GM12878 (cell line): ENCODE measurements at regions not wholly inside any gene's neighbourhood (a gene's known extent, or its start where the extent isn't known, plus 50 kb on each side); places are given as distances from the start of the nearest gene placed in this dataset.

Experiments
- ATAC-seq: fragments of 200-7000 bp; cut with Tn5 transposase; 3 replicates; pipeline ENCODE4 v1.9.1; 2020; ENCODE audit warnings: mild to moderate bottlenecking, moderate library complexity
- BruUV-seq: library from RNA; stranded (reverse); fragments of 400-500 nt; replicated peaks from 2 replicates; lab custom pipeline; 2021; lab: Mats Ljungman, UMichigan
- CTCF ChIA-PET: fragments of 300-600 bp; sonication (Branson Sonifier 250); formaldehyde crosslinking; extraction: SDS; loops from one replicate; lab custom pipeline; 2021; ENCODE audit warnings: inconsistent platforms; lab: Yijun Ruan, JAX
- POLR2A ChIA-PET: fragments of 350-600 bp; formaldehyde crosslinking; extraction: SDS; loops from one replicate; lab custom pipeline; 2021; ENCODE audit warnings: inconsistent platforms; lab: Charles Lee
- RAD21 ChIA-PET: fragments of 300-600 bp; sonication (Branson Sonifier 250); formaldehyde crosslinking; loops from one replicate; lab custom pipeline; 2023; ENCODE audit warnings: antibody characterized with exemption; ENCODE audit not compliant: unreplicated experiment; lab: Charles Lee
- SMC1A ChIA-PET: fragments of 300-600 bp; sonication (Branson Sonifier 250); formaldehyde crosslinking; loops from one replicate; lab custom pipeline; 2023; ENCODE audit not compliant: unreplicated experiment, uncharacterized antibody; lab: Charles Lee
- DNase-seq: peaks from one replicate; pipeline ENCODE4 v3.0.0-alpha.2; 2011; ENCODE audit warnings: low read depth, low spot score
- FAIRE-seq: peaks from 3 replicates; lab custom pipeline; 2011; peaks lifted over from hg19 to GRCh38; lab: Jason Lieb, UNC
- H2AFZ ChIP-seq: 2 replicates; pipeline ENCODE4 v1.6.0; 2011; ENCODE audit warnings: low read depth, low read length, control low read depth; ENCODE audit not compliant: control insufficient read depth
- H3K27ac ChIP-seq: 2 replicates; pipeline ENCODE4 v1.5.1; 2011; ENCODE audit warnings: control low read depth; ENCODE audit not compliant: control insufficient read depth, insufficient read depth
- H3K27me3 ChIP-seq, 2 experiments: replicated peaks in 1 of 2; 2 replicates each; pipeline versions ENCODE4 v1.6.0 to v1.6.1; 2011; ENCODE audit warnings: low read length in 1 of 2; ENCODE audit not compliant: control insufficient read depth in 2 of 2, insufficient read depth in 2 of 2
- H3K36me3 ChIP-seq, 2 experiments: 2 replicates each; pipeline ENCODE4 v1.5.1; 2011; ENCODE audit warnings: low read length in 1 of 2; ENCODE audit not compliant: control insufficient read depth in 2 of 2, insufficient read depth in 2 of 2
- H3K4me1 ChIP-seq: 2 replicates; pipeline ENCODE4 v1.6.1; 2011; ENCODE audit warnings: mild to moderate bottlenecking, low read length, moderate library complexity, mixed read lengths; ENCODE audit not compliant: control insufficient read depth, insufficient read depth
- H3K4me2 ChIP-seq: 2 replicates; pipeline ENCODE4 v1.6.0; 2011; ENCODE audit warnings: control low read depth; ENCODE audit not compliant: control insufficient read depth, insufficient read depth
- H3K4me3 ChIP-seq: fragments of 200-600 bp; sonication (generic); 2 replicates; pipeline ENCODE4 v1.5.1; 2016
- H3K79me2 ChIP-seq: 2 replicates; pipeline ENCODE4 v1.6.0; 2011; ENCODE audit warnings: low read length; ENCODE audit not compliant: control insufficient read depth, insufficient read depth
- H3K9ac ChIP-seq: 2 replicates; pipeline ENCODE4 v1.8.0; 2011; ENCODE audit warnings: low read length, control low read depth, mixed read lengths; ENCODE audit not compliant: control insufficient read depth, insufficient read depth
- H3K9me3 ChIP-seq: replicated peaks from 3 replicates; pipeline ENCODE4 v1.5.1; 2011; ENCODE audit warnings: mild to moderate bottlenecking, low read length; ENCODE audit not compliant: control insufficient read depth, insufficient read depth
- H4K20me1 ChIP-seq: 2 replicates; pipeline ENCODE4 v1.6.0; 2011; ENCODE audit not compliant: control insufficient read depth, insufficient read depth
- BCL11A ChIP-seq: IDR thresholded peaks from 2 replicates; pipeline ENCODE4 v1.6.1; 2011; ENCODE audit warnings: low read depth, low read length
- LARP7 ChIP-seq: fragments of 450-650 bp; IDR thresholded peaks from 2 replicates; pipeline ENCODE4 v1.6.1; 2017; ENCODE audit warnings: mild to moderate bottlenecking
- MYC ChIP-seq: IDR thresholded peaks from 2 replicates; pipeline ENCODE4 v1.6.1; 2011; ENCODE audit warnings: mild to moderate bottlenecking, low read length, moderate library complexity, inconsistent platforms; ENCODE audit not compliant: insufficient read depth, insufficient replicate concordance, insufficient read length, severe bottlenecking
- NR2C1 ChIP-seq: fragments of 450-650 bp; IDR thresholded peaks from 2 replicates; pipeline ENCODE4 v1.6.1; 2017; ENCODE audit warnings: antibody characterized with exemption, mild to moderate bottlenecking, moderate library complexity
- RB1 ChIP-seq: fragments of 450-650 bp; formaldehyde crosslinking; IDR thresholded peaks from 2 replicates; pipeline ENCODE4 v1.6.1; 2017; ENCODE audit warnings: mild to moderate bottlenecking, borderline replicate concordance
- SMAD1 ChIP-seq: fragments of 450-650 bp; IDR thresholded peaks from 2 replicates; pipeline ENCODE4 v1.6.1; 2018; ENCODE audit warnings: mild to moderate bottlenecking, low read depth; ENCODE audit not compliant: partially characterized antibody
- TARDBP ChIP-seq: IDR thresholded peaks from 2 replicates; pipeline ENCODE4 v1.6.1; 2016; ENCODE audit warnings: borderline replicate concordance
- WGBS: methylation state at CpG from one replicate; pipeline ENCODE4 v1.1.6; 2016; ENCODE audit warnings: low lambda C conversion rate; ENCODE audit not compliant: insufficient replicate concordance, insufficient coverage; ENCODE audit errors: missing lambda C conversion rate; 5-methylcytosine and 5-hydroxymethylcytosine counted together
- in situ Hi-C: fragments of 300-500 bp; cut with MboI; formaldehyde crosslinking; loops from 9 replicates; pipeline ENCODE4 v1.14.3; 2018; ENCODE audit warnings: mixed read lengths
- intact Hi-C: fragments of 100-400 bp; cut with micrococcal nuclease; formaldehyde crosslinking; loops from one replicate; pipeline ENCODE4 v1.14.2; 2022; ENCODE audit not compliant: unreplicated experiment
- TF ChIP-seq, protein P1 (sequence below): IDR thresholded peaks from 2 replicates; pipeline ENCODE4 v1.6.1; 2012; ENCODE audit warnings: low read depth, low read length, improper control_type of control experiment
- TF ChIP-seq, protein P2 (sequence below): fragments of 150-350 bp; IDR thresholded peaks from 2 replicates; pipeline ENCODE4 v1.6.1; 2016; ENCODE audit warnings: low read depth, low read length
- TF ChIP-seq, protein P3 (sequence below): fragments of 450-650 bp; IDR thresholded peaks from 2 replicates; pipeline ENCODE4 v1.6.1; 2017; ENCODE audit warnings: mild to moderate bottlenecking, moderate library complexity
- TF ChIP-seq, protein P4 (sequence below): fragments of 450-650 bp; IDR thresholded peaks from 2 replicates; pipeline ENCODE4 v1.6.1; 2017; ENCODE audit warnings: antibody characterized with exemption, mild to moderate bottlenecking, moderate library complexity

DNA sequence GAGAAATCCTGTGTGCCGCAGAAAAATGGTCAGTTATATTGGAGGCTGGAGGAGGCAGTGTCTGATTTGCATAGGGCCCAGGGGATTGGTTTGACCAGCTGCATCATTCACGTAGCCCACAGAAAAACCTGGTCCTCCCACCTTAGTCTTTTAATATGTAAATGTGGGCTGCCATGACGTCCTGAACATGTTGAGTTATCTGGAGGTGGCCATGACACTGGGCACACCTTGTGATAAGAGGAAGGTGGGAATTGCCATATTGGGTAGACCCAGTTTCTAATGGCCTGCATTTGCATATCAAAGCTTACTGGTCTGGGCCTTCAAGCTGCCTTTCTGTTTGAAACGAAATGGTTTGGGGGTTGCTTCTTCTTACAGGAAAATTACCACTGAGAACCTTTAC, 162.2 kb downstream of the AHR start:
- no peak overlapping the region for H3K4me3 ChIP-seq
- H4K20me1 ChIP-seq, result no peaks in the 10 kb centered on the region
- CTCF ChIA-PET, result no interaction called here
- ATAC-seq (no peak), DNase-seq (no peak), FAIRE-seq (no peak)
- no peak overlapping the region for H3K9ac ChIP-seq
- no peaks in the 10 kb centered on the region for H3K79me2 ChIP-seq
- intact Hi-C loops, result no loop called here
- no peaks in the 10 kb centered on the region for H3K4me1 ChIP-seq
- no peak overlapping the region for H2AFZ ChIP-seq
- in situ Hi-C loops, result no loop called here
- WGBS, result 48% methylated on average over 4 of the region's 4 CpGs
- H3K4me2 ChIP-seq, result no peak overlapping the region
- SMC1A ChIA-PET, result interaction anchor here (0.8 to 1.3 kb wide), 3 partner anchors 9 to 86 kb away, joined by 3 to 5 read pairs (median 3); no protein-coding TSS in a partner anchor
- no peaks in the 10 kb centered on the region for H3K27me3 ChIP-seq
- TF ChIP-seq, protein P1, sequence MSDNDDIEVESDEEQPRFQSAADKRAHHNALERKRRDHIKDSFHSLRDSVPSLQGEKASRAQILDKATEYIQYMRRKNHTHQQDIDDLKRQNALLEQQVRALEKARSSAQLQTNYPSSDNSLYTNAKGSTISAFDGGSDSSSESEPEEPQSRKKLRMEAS, result no peak
- TF ChIP-seq NR2C1 (no peak), TARDBP (no peak), BCL11A (no peak), SMAD1 (no peak), MYC (no peak), LARP7 (no peak), RB1 (no peak)
- TF ChIP-seq, protein P2, sequence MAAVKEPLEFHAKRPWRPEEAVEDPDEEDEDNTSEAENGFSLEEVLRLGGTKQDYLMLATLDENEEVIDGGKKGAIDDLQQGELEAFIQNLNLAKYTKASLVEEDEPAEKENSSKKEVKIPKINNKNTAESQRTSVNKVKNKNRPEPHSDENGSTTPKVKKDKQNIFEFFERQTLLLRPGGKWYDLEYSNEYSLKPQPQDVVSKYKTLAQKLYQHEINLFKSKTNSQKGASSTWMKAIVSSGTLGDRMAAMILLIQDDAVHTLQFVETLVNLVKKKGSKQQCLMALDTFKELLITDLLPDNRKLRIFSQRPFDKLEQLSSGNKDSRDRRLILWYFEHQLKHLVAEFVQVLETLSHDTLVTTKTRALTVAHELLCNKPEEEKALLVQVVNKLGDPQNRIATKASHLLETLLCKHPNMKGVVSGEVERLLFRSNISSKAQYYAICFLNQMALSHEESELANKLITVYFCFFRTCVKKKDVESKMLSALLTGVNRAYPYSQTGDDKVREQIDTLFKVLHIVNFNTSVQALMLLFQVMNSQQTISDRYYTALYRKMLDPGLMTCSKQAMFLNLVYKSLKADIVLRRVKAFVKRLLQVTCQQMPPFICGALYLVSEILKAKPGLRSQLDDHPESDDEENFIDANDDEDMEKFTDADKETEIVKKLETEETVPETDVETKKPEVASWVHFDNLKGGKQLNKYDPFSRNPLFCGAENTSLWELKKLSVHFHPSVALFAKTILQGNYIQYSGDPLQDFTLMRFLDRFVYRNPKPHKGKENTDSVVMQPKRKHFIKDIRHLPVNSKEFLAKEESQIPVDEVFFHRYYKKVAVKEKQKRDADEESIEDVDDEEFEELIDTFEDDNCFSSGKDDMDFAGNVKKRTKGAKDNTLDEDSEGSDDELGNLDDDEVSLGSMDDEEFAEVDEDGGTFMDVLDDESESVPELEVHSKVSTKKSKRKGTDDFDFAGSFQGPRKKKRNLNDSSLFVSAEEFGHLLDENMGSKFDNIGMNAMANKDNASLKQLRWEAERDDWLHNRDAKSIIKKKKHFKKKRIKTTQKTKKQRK, result no peak
- TF ChIP-seq, protein P3, sequence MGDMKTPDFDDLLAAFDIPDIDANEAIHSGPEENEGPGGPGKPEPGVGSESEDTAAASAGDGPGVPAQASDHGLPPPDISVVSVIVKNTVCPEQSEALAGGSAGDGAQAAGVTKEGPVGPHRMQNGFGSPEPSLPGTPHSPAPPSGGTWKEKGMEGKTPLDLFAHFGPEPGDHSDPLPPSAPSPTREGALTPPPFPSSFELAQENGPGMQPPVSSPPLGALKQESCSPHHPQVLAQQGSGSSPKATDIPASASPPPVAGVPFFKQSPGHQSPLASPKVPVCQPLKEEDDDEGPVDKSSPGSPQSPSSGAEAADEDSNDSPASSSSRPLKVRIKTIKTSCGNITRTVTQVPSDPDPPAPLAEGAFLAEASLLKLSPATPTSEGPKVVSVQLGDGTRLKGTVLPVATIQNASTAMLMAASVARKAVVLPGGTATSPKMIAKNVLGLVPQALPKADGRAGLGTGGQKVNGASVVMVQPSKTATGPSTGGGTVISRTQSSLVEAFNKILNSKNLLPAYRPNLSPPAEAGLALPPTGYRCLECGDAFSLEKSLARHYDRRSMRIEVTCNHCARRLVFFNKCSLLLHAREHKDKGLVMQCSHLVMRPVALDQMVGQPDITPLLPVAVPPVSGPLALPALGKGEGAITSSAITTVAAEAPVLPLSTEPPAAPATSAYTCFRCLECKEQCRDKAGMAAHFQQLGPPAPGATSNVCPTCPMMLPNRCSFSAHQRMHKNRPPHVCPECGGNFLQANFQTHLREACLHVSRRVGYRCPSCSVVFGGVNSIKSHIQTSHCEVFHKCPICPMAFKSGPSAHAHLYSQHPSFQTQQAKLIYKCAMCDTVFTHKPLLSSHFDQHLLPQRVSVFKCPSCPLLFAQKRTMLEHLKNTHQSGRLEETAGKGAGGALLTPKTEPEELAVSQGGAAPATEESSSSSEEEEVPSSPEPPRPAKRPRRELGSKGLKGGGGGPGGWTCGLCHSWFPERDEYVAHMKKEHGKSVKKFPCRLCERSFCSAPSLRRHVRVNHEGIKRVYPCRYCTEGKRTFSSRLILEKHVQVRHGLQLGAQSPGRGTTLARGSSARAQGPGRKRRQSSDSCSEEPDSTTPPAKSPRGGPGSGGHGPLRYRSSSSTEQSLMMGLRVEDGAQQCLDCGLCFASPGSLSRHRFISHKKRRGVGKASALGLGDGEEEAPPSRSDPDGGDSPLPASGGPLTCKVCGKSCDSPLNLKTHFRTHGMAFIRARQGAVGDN, result no peak
- TF ChIP-seq, protein P4, sequence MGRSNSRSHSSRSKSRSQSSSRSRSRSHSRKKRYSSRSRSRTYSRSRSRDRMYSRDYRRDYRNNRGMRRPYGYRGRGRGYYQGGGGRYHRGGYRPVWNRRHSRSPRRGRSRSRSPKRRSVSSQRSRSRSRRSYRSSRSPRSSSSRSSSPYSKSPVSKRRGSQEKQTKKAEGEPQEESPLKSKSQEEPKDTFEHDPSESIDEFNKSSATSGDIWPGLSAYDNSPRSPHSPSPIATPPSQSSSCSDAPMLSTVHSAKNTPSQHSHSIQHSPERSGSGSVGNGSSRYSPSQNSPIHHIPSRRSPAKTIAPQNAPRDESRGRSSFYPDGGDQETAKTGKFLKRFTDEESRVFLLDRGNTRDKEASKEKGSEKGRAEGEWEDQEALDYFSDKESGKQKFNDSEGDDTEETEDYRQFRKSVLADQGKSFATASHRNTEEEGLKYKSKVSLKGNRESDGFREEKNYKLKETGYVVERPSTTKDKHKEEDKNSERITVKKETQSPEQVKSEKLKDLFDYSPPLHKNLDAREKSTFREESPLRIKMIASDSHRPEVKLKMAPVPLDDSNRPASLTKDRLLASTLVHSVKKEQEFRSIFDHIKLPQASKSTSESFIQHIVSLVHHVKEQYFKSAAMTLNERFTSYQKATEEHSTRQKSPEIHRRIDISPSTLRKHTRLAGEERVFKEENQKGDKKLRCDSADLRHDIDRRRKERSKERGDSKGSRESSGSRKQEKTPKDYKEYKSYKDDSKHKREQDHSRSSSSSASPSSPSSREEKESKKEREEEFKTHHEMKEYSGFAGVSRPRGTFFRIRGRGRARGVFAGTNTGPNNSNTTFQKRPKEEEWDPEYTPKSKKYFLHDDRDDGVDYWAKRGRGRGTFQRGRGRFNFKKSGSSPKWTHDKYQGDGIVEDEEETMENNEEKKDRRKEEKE, result no peak
- no peaks in the 10 kb centered on the region; the same call in 2 of the 3 replicates for H3K9me3 ChIP-seq
- H3K27ac ChIP-seq, result no peak overlapping the region
- POLR2A ChIA-PET, result no interaction called here
- RAD21 ChIA-PET, result no interaction called here
- no peaks in the 10 kb centered on the region for H3K36me3 ChIP-seq
- BruUV-seq, result no TSS peak
